Calu3 (cell line): ENCODE measurements at regions not wholly inside any gene's neighbourhood (a gene's known extent, or its start where the extent isn't known, plus 50 kb on each side); places are given as distances from the start of the nearest gene placed in this dataset.

Experiments
- BruUV-seq: library from RNA; stranded (reverse); fragments of 400-500 nt; replicated peaks from 2 replicates; lab custom pipeline; 2021; lab: Mats Ljungman, UMichigan
- CTCF ChIA-PET: fragments of 300-600 bp; sonication (Branson Sonifier 250); formaldehyde crosslinking; loops from one replicate; lab custom pipeline; 2022; ENCODE audit warnings: antibody characterized with exemption; lab: Charles Lee
- DNase-seq: peaks from one replicate; pipeline ENCODE4 v3.0.0; 2022
- H3K27ac Mint-ChIP-seq: one replicate; pipeline ENCODE4 v1.8.0; 2022; ENCODE audit warnings: mixed read lengths; ENCODE audit not compliant: unreplicated experiment
- H3K27me3 Mint-ChIP-seq: one replicate; pipeline ENCODE4 v1.8.0; 2022; ENCODE audit warnings: mixed read lengths; ENCODE audit not compliant: unreplicated experiment
- H3K36me3 Mint-ChIP-seq: one replicate; pipeline ENCODE4 v1.8.0; 2022; ENCODE audit warnings: mild to moderate bottlenecking, moderate library complexity, mixed read lengths; ENCODE audit not compliant: insufficient read depth, unreplicated experiment
- H3K4me1 Mint-ChIP-seq: one replicate; pipeline ENCODE4 v1.8.0; 2022; ENCODE audit warnings: mild to moderate bottlenecking, low read depth, mixed read lengths; ENCODE audit not compliant: unreplicated experiment
- H3K4me3 Mint-ChIP-seq: one replicate; pipeline ENCODE4 v1.8.0; 2022; ENCODE audit warnings: mild to moderate bottlenecking, low read depth, moderate library complexity, mixed read lengths; ENCODE audit not compliant: unreplicated experiment
- H3K9me3 Mint-ChIP-seq: one replicate; pipeline ENCODE4 v1.8.0; 2022; ENCODE audit warnings: low read depth, mixed read lengths; ENCODE audit not compliant: unreplicated experiment
- CTCF ChIP-seq: fragments of 200-600 bp; IDR thresholded peaks from one replicate; pipeline ENCODE4 v1.8.0; 2022; ENCODE audit warnings: antibody characterized with exemption; ENCODE audit not compliant: unreplicated experiment
- intact Hi-C: fragments of 100-400 bp; cut with micrococcal nuclease; formaldehyde crosslinking; loops from one replicate; pipeline ENCODE4 v1.10.0; 2022; ENCODE audit not compliant: unreplicated experiment

- no peaks in the 10 kb centered on the region for H3K9me3 Mint-ChIP-seq
- H3K36me3 Mint-ChIP-seq, result no peaks in the 10 kb centered on the region
- no TSS peak for BruUV-seq
- no peak for TF ChIP-seq CTCF
- CTCF ChIA-PET, result no interaction called here
- intact Hi-C loops, result no loop called here
- no peak overlapping the region for H3K27ac Mint-ChIP-seq
- H3K27me3 Mint-ChIP-seq, result no peaks in the 10 kb centered on the region
- DNase-seq, result no peak
- H3K4me1 Mint-ChIP-seq, result peaks cover 32% of the 10 kb centered on the region
- no peak overlapping the region for H3K4me3 Mint-ChIP-seq
These were observed 176.3 kb upstream of the ROPN1 start for GRCh38 chr3:124168271-124168670.

GRCh38 chr3:124172283-124172682 lies 180.4 kb upstream of the ROPN1 start:
- CTCF ChIA-PET, result interaction anchor here (1.0 kb wide), 1 partner anchor 8 kb away, joined by 3 read pairs; no protein-coding TSS in a partner anchor
- Mint-ChIP-seq H3K36me3 (no peaks in the 10 kb centered on the region), H3K27ac (no peak overlapping the region), H3K27me3 (no peaks in the 10 kb centered on the region), H3K9me3 (no peaks in the 10 kb centered on the region), H3K4me3 (no peak overlapping the region), H3K4me1 (peaks cover 36% of the 10 kb centered on the region)
- intact Hi-C loops, result no loop called here
- no TSS peak for BruUV-seq
- no peak for TF ChIP-seq CTCF
- DNase-seq, result no peak

- CTCF ChIA-PET, result interaction anchor here (0.5 kb wide), 1 partner anchor 625 kb away, joined by 4 read pairs; no protein-coding TSS in a partner anchor
- Mint-ChIP-seq H3K27ac (peak overlapping the region; percentile 94), H3K36me3 (no peaks in the 10 kb centered on the region), H3K27me3 (no peaks in the 10 kb centered on the region), H3K4me1 (peaks cover 36% of the 10 kb centered on the region), H3K9me3 (no peaks in the 10 kb centered on the region), H3K4me3 (no peak overlapping the region)
- intact Hi-C loops, result no loop called here
- no peak for TF ChIP-seq CTCF
- peak; percentile 59 for DNase-seq
- BruUV-seq, result no TSS peak
These were observed 180.9 kb upstream of the ROPN1 start for GRCh38 chr3:124172816-124173215.

- no peaks in the 10 kb centered on the region for H3K27me3 Mint-ChIP-seq
- intact Hi-C loops, result no loop called here
- peaks cover 33% of the 10 kb centered on the region for H3K4me1 Mint-ChIP-seq
- H3K36me3 Mint-ChIP-seq, result no peaks in the 10 kb centered on the region
- no peaks in the 10 kb centered on the region for H3K9me3 Mint-ChIP-seq
- H3K4me3 Mint-ChIP-seq, result no peak overlapping the region
- CTCF ChIA-PET, result interaction anchor here (0.9 kb wide), 1 partner anchor 10 kb away, joined by 3 read pairs; no protein-coding TSS in a partner anchor
- DNase-seq, result peak; percentile 20
- H3K27ac Mint-ChIP-seq, result no peak overlapping the region
- no TSS peak for BruUV-seq
- TF ChIP-seq CTCF, result no peak
These were observed 182.6 kb upstream of the ROPN1 start for GRCh38 chr3:124174476-124174875.
